ENCODE measurements at regions not wholly inside any gene's neighbourhood (a gene's known extent, or its start where the extent isn't known, plus 50 kb on each side); places are given as distances from the start of the nearest gene placed in this dataset.

GRCh38 chr3:62954580-62954979 lies 79.4 kb upstream of the CADPS start (continued):
- TF ChIP-seq E2F6 (IDR thresholded peaks at IDR 0.05) (no peak), ZNF274 (IDR thresholded peaks at IDR 0.05; ENCODE audit: borderline replicate concordance, extremely low read depth, low read length) (no peak), ASH2L (IDR thresholded peaks at IDR 0.05; ENCODE audit: low read length) (no peak), POU5F1 (IDR thresholded peaks at IDR 0.05; ENCODE audit: low read depth, low read length) (no peak), GABPA (IDR thresholded peaks at IDR 0.05; ENCODE audit: borderline replicate concordance, insufficient read depth, low read length) (no peak)
